ENCODE measurements at regions not wholly inside any gene's neighbourhood (a gene's known extent, or its start where the extent isn't known, plus 50 kb on each side); places are given as distances from the start of the nearest gene placed in this dataset.

DNA sequence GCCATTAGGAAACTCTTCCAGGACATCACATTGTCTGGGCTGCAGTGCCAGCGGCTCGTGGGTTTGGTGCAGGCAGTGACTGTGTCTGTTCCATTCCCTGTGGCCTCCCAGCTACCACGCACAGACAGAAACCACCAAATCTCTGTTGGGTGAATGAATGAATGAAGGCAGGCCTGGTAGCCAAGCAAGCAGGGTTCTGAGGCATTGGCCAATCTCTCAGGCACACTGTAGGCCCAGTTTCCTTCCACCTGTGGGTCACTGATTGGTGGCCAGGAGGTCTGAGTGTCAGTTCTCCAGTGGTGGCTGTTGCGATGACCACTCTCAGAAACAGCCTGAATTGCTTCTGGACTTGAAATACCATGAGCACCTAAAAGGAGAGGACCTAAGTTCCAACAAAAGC lies 59.4 kb upstream of the CTBP2 start:
- DNase-seq (ENCODE audit: low read depth): no peak
- no peak overlapping the region for H3K4me3 ChIP-seq (ENCODE audit: low read depth, low read length)
- TF ChIP-seq, protein P1, sequence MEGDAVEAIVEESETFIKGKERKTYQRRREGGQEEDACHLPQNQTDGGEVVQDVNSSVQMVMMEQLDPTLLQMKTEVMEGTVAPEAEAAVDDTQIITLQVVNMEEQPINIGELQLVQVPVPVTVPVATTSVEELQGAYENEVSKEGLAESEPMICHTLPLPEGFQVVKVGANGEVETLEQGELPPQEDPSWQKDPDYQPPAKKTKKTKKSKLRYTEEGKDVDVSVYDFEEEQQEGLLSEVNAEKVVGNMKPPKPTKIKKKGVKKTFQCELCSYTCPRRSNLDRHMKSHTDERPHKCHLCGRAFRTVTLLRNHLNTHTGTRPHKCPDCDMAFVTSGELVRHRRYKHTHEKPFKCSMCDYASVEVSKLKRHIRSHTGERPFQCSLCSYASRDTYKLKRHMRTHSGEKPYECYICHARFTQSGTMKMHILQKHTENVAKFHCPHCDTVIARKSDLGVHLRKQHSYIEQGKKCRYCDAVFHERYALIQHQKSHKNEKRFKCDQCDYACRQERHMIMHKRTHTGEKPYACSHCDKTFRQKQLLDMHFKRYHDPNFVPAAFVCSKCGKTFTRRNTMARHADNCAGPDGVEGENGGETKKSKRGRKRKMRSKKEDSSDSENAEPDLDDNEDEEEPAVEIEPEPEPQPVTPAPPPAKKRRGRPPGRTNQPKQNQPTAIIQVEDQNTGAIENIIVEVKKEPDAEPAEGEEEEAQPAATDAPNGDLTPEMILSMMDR (IDR thresholded peaks at IDR 0.05; ENCODE audit: insufficient read depth, low read length): no peak

DNA sequence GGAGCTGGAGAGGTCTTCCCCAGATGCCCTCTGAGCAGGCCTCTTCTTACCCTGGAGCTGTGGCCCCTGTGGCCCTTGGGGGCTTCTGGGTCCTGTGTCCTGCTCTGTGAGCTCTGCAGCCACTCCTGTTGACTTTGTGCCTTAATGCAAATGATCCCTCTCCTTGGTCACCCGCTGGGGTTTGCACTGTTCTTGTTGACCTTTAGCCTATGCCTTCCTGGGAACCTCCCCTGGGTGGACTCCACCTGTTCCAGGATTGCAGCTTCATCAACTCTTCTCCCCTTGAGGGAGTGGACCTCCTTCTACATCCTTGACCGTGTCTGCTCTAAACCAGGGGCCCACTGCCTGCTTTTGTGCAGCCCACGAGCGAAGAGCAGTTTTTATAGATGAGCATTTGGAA lies 58.6 kb upstream of the CTBP2 start:
- H3K4me3 ChIP-seq (ENCODE audit: low read depth, low read length): no peak overlapping the region
- no peak for DNase-seq (ENCODE audit: low read depth)
- TF ChIP-seq, protein P1 (IDR thresholded peaks at IDR 0.05; ENCODE audit: insufficient read depth, low read length): no peak

DNA sequence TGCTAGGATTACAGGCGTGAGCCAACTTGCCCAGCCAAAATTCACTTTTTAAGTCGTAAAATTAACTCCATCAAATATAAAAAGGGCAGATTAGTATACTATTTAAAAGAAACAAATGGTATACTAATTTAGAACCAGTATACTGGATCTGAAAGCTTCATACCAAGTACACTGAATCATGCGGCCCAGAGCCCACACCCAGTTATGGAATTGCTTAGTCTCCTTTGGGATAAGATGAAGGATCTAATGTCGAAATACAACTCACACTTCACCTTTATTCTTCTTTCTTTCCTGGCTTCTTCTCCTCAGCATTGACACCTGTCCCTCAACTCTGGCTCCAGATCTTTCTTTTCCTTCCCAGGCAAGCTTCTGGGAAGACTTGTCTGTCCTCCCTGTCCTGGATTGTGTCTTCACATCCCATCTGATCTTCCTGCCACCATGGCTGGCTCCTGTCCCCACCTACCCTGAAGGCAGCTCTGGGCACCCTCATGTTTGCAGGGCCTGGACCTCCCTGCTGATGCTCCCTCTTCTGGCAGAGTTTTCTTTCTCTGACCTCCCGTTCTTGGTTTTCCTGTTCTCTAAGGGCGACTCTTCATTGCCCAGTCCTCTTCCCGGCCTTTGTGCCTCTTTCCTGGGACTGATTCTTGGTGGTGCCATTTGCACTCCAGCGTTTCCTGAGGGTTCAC lies 57.8 kb upstream of the CTBP2 start:
- DNase-seq (ENCODE audit: low read depth): peak; percentile 68
- TF ChIP-seq, protein P1 (IDR thresholded peaks at IDR 0.05; ENCODE audit: insufficient read depth, low read length): no peak
- H3K4me3 ChIP-seq (ENCODE audit: low read depth, low read length): no peak overlapping the region

DNA sequence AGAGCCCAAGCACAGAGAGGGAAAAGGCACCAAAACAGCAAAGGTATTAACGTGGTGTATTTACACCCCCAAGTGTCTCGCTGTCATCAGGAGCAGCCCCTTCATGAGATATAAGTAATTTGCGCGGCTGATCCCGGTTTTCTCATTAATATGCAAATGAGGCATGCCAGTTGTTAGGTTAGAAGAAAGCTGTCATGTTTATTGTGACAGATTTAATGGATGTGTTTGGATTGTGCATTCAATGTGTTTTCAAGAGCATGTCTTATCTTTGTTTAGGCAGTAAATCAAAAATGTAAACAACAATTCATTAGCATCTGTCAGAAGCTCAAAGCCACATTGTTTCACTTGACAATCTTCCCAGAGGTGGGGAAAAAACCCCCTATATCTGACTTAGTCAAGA lies 56.5 kb upstream of the CTBP2 start:
- H3K4me3 ChIP-seq (ENCODE audit: low read depth, low read length): no peak overlapping the region
- no peak for DNase-seq (ENCODE audit: low read depth)
- TF ChIP-seq, protein P1 (IDR thresholded peaks at IDR 0.05; ENCODE audit: insufficient read depth, low read length): no peak

DNA sequence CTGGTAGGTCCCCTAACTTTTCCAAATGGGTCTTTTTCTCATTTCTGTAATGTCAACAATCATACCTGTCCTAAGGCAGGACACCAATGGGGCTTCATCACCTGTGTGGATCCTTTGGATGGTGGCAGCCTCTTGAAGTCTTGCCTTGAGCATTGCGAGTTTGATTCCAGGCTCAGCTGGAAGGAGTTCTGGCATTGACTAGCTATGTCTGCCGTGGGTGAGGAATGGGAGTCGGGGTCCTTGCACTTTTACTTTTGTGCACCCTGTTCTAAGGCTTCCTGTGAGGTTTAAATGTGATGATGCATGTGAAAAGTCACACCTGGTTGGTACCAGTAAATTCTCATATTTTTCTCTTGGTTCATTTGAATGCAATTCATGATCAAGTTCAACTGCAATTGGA lies 55.9 kb upstream of the CTBP2 start:
- TF ChIP-seq, protein P1 (IDR thresholded peaks at IDR 0.05; ENCODE audit: insufficient read depth, low read length): no peak
- no peak for DNase-seq (ENCODE audit: low read depth)
- no peak overlapping the region for H3K4me3 ChIP-seq (ENCODE audit: low read depth, low read length)

DNA sequence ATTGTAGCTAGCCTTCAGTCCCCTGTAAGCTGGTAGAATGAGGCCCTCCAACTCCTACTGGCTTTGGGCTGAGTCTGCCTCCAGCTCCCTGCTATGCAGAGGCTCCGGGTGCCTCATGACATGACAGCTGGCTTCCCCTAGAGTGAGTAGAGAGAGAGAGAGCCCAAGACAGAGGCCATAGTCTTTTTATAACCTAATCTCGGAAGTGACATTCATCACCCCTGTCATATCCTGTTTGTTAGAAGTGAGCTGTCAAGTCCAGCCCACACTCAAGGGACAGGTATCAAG lies 53.9 kb upstream of the CTBP2 start:
- DNase-seq (ENCODE audit: low read depth): no peak
- H3K4me3 ChIP-seq (ENCODE audit: low read depth, low read length): no peak overlapping the region
- TF ChIP-seq, protein P1 (IDR thresholded peaks at IDR 0.05; ENCODE audit: insufficient read depth, low read length): no peak

Data from fibroblast of the aortic adventitia (primary cell).